ENCODE measurements at regions not wholly inside any gene's neighbourhood (a gene's known extent, or its start where the extent isn't known, plus 50 kb on each side); places are given as distances from the start of the nearest gene placed in this dataset.

GRCh38 chr13:89966524-89966923 lies 1381.0 kb upstream of the MIR17HG start:
- TF ChIP-seq CTCF (IDR thresholded peaks at IDR 0.05) = no peak
- TF ChIP-seq EP300 (IDR thresholded peaks at IDR 0.05; ENCODE audit: low read depth) = no peak
